MCF 10A (cell line): ENCODE measurements at regions not wholly inside any gene's neighbourhood (a gene's known extent, or its start where the extent isn't known, plus 50 kb on each side); places are given as distances from the start of the nearest gene placed in this dataset.

ENCODE experiments used
- BruUV-seq: library from RNA; stranded (reverse); fragments of 400-500 nt; replicated peaks from 2 replicates; lab custom pipeline; 2021; lab: Mats Ljungman, UMichigan
- CTCF ChIA-PET: fragments of 300-600 bp; sonication (Branson Sonifier 250); formaldehyde crosslinking; extraction: SDS; loops from one replicate; lab custom pipeline; 2021; ENCODE audit warnings: antibody characterized with exemption, inconsistent platforms; lab: Yijun Ruan, JAX
- POLR2A ChIA-PET: fragments of 300-600, 350-650 bp; sonication (Branson Sonifier 250); formaldehyde crosslinking; extraction: SDS; loops from one replicate; lab custom pipeline; 2020; ENCODE audit warnings: antibody characterized with exemption, inconsistent platforms; lab: Yijun Ruan, JAX
- DNase-seq: peaks from one replicate; pipeline ENCODE4 v3.0.0-alpha.2; 2018; ENCODE audit not compliant: unreplicated experiment
- H3K27ac Mint-ChIP-seq: one replicate; pipeline ENCODE4 v1.8.0; 2022; ENCODE audit warnings: mild to moderate bottlenecking, low read depth, mixed read lengths; ENCODE audit not compliant: unreplicated experiment
- H3K27me3 Mint-ChIP-seq: one replicate; pipeline ENCODE4 v1.8.0; 2022; ENCODE audit warnings: mixed read lengths; ENCODE audit not compliant: insufficient read depth, unreplicated experiment
- H3K36me3 Mint-ChIP-seq: one replicate; pipeline ENCODE4 v1.8.0; 2022; ENCODE audit warnings: mild to moderate bottlenecking, moderate library complexity, mixed read lengths; ENCODE audit not compliant: insufficient read depth, unreplicated experiment
- H3K4me1 Mint-ChIP-seq: one replicate; pipeline ENCODE4 v1.8.0; 2022; ENCODE audit warnings: mixed read lengths; ENCODE audit not compliant: insufficient read depth, unreplicated experiment
- H3K4me3 Mint-ChIP-seq: one replicate; pipeline ENCODE4 v1.8.0; 2022; ENCODE audit warnings: mild to moderate bottlenecking, moderate library complexity, mixed read lengths; ENCODE audit not compliant: unreplicated experiment
- H3K9me3 Mint-ChIP-seq: one replicate; pipeline ENCODE4 v1.8.0; 2022; ENCODE audit warnings: mixed read lengths; ENCODE audit not compliant: unreplicated experiment
- CTCF ChIP-seq: fragments of 200-600 bp; IDR thresholded peaks from one replicate; pipeline ENCODE4 v1.8.0; 2022; ENCODE audit warnings: antibody characterized with exemption, mild to moderate bottlenecking; ENCODE audit not compliant: unreplicated experiment
- intact Hi-C: fragments of 100-400 bp; cut with micrococcal nuclease; formaldehyde crosslinking; loops from 2 replicates; pipeline ENCODE4 v1.14.1; 2022

- DNase-seq = no peak
- ChIA-PET CTCF (interaction anchor here (0.8 to 1.3 kb wide), 3 partner anchors 15 to 240 kb away, joined by 3 to 4 read pairs (median 3); no protein-coding TSS in a partner anchor), POLR2A (no interaction called here)
- Mint-ChIP-seq H3K9me3 (no peaks in the 10 kb centered on the region), H3K27me3 (no peaks in the 10 kb centered on the region), H3K4me1 (no peaks in the 10 kb centered on the region), H3K27ac (no peak overlapping the region), H3K36me3 (no peaks in the 10 kb centered on the region), H3K4me3 (no peak overlapping the region)
- intact Hi-C loops = no loop called here
- TF ChIP-seq CTCF = no peak
- BruUV-seq = no TSS peak
Observed at GRCh38 chr5:174665347-174665746, 59.0 kb upstream of the MSX2 start.

- Mint-ChIP-seq H3K4me1 (no peaks in the 10 kb centered on the region), H3K27me3 (no peaks in the 10 kb centered on the region), H3K36me3 (no peaks in the 10 kb centered on the region), H3K4me3 (no peak overlapping the region), H3K9me3 (no peaks in the 10 kb centered on the region), H3K27ac (no peak overlapping the region)
- ChIA-PET POLR2A (interaction anchor here (0.6 kb wide), 1 partner anchor 535 kb away, joined by 3 read pairs; no protein-coding TSS in a partner anchor), CTCF (no interaction called here)
- no peak for TF ChIP-seq CTCF
- no TSS peak for BruUV-seq
- intact Hi-C loops = no loop called here
- DNase-seq = no peak
Observed at GRCh38 chr5:174667526-174667925, 56.9 kb upstream of the MSX2 start.

- ChIA-PET POLR2A (no interaction called here), CTCF (no interaction called here)
- no TSS peak for BruUV-seq
- intact Hi-C loops = no loop called here
- H3K36me3 Mint-ChIP-seq = no peaks in the 10 kb centered on the region
- H3K27ac Mint-ChIP-seq = no peak overlapping the region
- H3K9me3 Mint-ChIP-seq = no peaks in the 10 kb centered on the region
- no peak overlapping the region for H3K4me3 Mint-ChIP-seq
- H3K27me3 Mint-ChIP-seq = no peaks in the 10 kb centered on the region
- no peak for DNase-seq
- no peak for TF ChIP-seq CTCF
- H3K4me1 Mint-ChIP-seq = no peaks in the 10 kb centered on the region
Observed at GRCh38 chr5:174668349-174668748, 56.0 kb upstream of the MSX2 start.
